H9 (cell line): ENCODE measurements at regions not wholly inside any gene's neighbourhood (a gene's known extent, or its start where the extent isn't known, plus 50 kb on each side); places are given as distances from the start of the nearest gene placed in this dataset.

Source experiments
- DNase-seq: peaks from one replicate; pipeline ENCODE4 v3.0.0-alpha.2; 2017
- H2AFZ ChIP-seq: one replicate; pipeline ENCODE4 v1.6.1; 2013; ENCODE audit warnings: mild to moderate bottlenecking, low read length, control low read depth, moderate library complexity
- H2AK5ac ChIP-seq: 2 replicates; pipeline ENCODE4 v1.6.1; 2013; ENCODE audit warnings: low read length, control low read depth, mixed read lengths; ENCODE audit not compliant: insufficient read length
- H2BK120ac ChIP-seq: one replicate; pipeline ENCODE4 v1.6.1; 2013; ENCODE audit warnings: low read depth, mild to moderate bottlenecking, low read length, control low read depth, inconsistent platforms; ENCODE audit not compliant: poor library complexity, severe bottlenecking
- H2BK12ac ChIP-seq: 2 replicates; pipeline ENCODE4 v1.6.1; 2013; ENCODE audit warnings: low read length, control low read depth, mixed read lengths, low read depth; ENCODE audit not compliant: insufficient read length
- H2BK15ac ChIP-seq: 2 replicates; pipeline ENCODE4 v1.6.1; 2013; ENCODE audit warnings: low read depth, low read length, control low read depth
- H2BK20ac ChIP-seq: one replicate; pipeline ENCODE4 v1.6.1; 2013; ENCODE audit warnings: low read depth, mild to moderate bottlenecking, low read length, control low read depth, inconsistent platforms; ENCODE audit not compliant: poor library complexity, severe bottlenecking
- H2BK5ac ChIP-seq: 2 replicates; pipeline ENCODE4 v1.6.1; 2013; ENCODE audit warnings: low read length, control low read depth, mixed read lengths; ENCODE audit not compliant: insufficient read length
- H3K14ac ChIP-seq: 2 replicates; pipeline ENCODE4 v1.6.1; 2013; ENCODE audit warnings: low read length, control low read depth; ENCODE audit not compliant: insufficient read depth
- H3K18ac ChIP-seq: 2 replicates; pipeline ENCODE4 v1.6.1; 2013; ENCODE audit warnings: low read depth, mild to moderate bottlenecking, mixed read lengths, low read length, control low read depth; ENCODE audit not compliant: insufficient read length
- H3K23ac ChIP-seq: 2 replicates; pipeline ENCODE4 v1.6.1; 2013; ENCODE audit warnings: low read length, control low read depth, mixed read lengths, low read depth; ENCODE audit not compliant: insufficient read length
- H3K23me2 ChIP-seq: 2 replicates; pipeline ENCODE4 v1.6.1; 2013; ENCODE audit warnings: low read depth, mild to moderate bottlenecking, mixed read lengths, low read length, control low read depth; ENCODE audit not compliant: insufficient read length, poor library complexity, severe bottlenecking
- H3K27ac ChIP-seq: 2 replicates; pipeline ENCODE4 v1.5.1; 2013; ENCODE audit warnings: low read length, control low read depth, mixed read lengths, low read depth; ENCODE audit not compliant: insufficient read length
- H3K27me3 ChIP-seq: 2 replicates; pipeline ENCODE4 v1.6.1; 2013; ENCODE audit warnings: low read length, control low read depth, inconsistent platforms; ENCODE audit not compliant: insufficient read depth
- H3K4ac ChIP-seq: 2 replicates; pipeline ENCODE4 v1.6.1; 2013; ENCODE audit warnings: low read depth, mild to moderate bottlenecking, control low read depth, inconsistent platforms, low read length, moderate library complexity
- H3K4me1 ChIP-seq: 2 replicates; pipeline ENCODE4 v1.6.1; 2013; ENCODE audit warnings: low read length, control low read depth, inconsistent platforms; ENCODE audit not compliant: insufficient read depth
- H3K4me2 ChIP-seq: 2 replicates; pipeline ENCODE4 v1.6.1; 2013; ENCODE audit warnings: low read length, control low read depth, mixed read lengths; ENCODE audit not compliant: insufficient read length, insufficient read depth
- H3K56ac ChIP-seq: 2 replicates; pipeline ENCODE4 v1.6.1; 2013; ENCODE audit warnings: low read depth, mild to moderate bottlenecking, mixed read lengths, low read length, control low read depth; ENCODE audit not compliant: insufficient read length
- H3K79me1 ChIP-seq: 2 replicates; pipeline ENCODE4 v1.6.1; 2013; ENCODE audit warnings: low read depth, mild to moderate bottlenecking, moderate library complexity, low read length, control low read depth, inconsistent platforms; ENCODE audit not compliant: insufficient read depth, poor library complexity, severe bottlenecking
- H3K79me2 ChIP-seq: 2 replicates; pipeline ENCODE4 v1.6.1; 2013; ENCODE audit warnings: low read length, control low read depth, inconsistent platforms; ENCODE audit not compliant: insufficient read depth
- H3K9ac ChIP-seq: 2 replicates; pipeline ENCODE4 v1.6.1; 2013; ENCODE audit warnings: low read length, control low read depth, mixed read lengths; ENCODE audit not compliant: insufficient read length; ENCODE audit errors: extremely low read depth
- H3K9me3 ChIP-seq: one replicate; pipeline ENCODE4 v1.6.1; 2013; ENCODE audit warnings: low read depth, low read length, inconsistent platforms; ENCODE audit not compliant: control insufficient read depth
- H3T11ph ChIP-seq: one replicate; pipeline ENCODE4 v1.6.1; 2013; ENCODE audit warnings: mild to moderate bottlenecking, low read length, control low read depth, inconsistent platforms
- H4K20me1 ChIP-seq: one replicate; pipeline ENCODE4 v1.6.1; 2013; ENCODE audit not compliant: control insufficient read depth, insufficient read length, insufficient read depth
- H4K5ac ChIP-seq: 2 replicates; pipeline ENCODE4 v1.6.1; 2013; ENCODE audit warnings: low read depth, mild to moderate bottlenecking, mixed read lengths, low read length, control low read depth; ENCODE audit not compliant: insufficient read length
- H4K8ac ChIP-seq: replicated peaks from 2 replicates; pipeline ENCODE4 v1.6.1; 2013; ENCODE audit warnings: low read length, control low read depth, mixed read lengths, low read depth; ENCODE audit not compliant: insufficient read length
- H4K91ac ChIP-seq: 2 replicates; pipeline ENCODE4 v1.6.1; 2013; ENCODE audit warnings: low read depth, mild to moderate bottlenecking, moderate library complexity, mixed read lengths, low read length, control low read depth; ENCODE audit not compliant: insufficient read length
- H3K27ac Mint-ChIP-seq, 3 experiments: 2 replicates in 2 of 3; 3 replicates in 1 of 3; pipeline ENCODE4 v1.8.0; 2020 to 2021; ENCODE audit warnings: mixed read lengths in 3 of 3, mild to moderate bottlenecking in 1 of 3, moderate library complexity in 1 of 3
- H3K27me3 Mint-ChIP-seq: 2 replicates; pipeline ENCODE4 v1.8.0; 2021; ENCODE audit warnings: low read depth, mild to moderate bottlenecking, moderate library complexity, mixed read lengths
- H3K36me3 Mint-ChIP-seq, 3 experiments: 2 replicates in 2 of 3; 3 replicates in 1 of 3; pipeline ENCODE4 v1.8.0; 2020 to 2021; ENCODE audit warnings: low read depth in 3 of 3, mixed read lengths in 3 of 3; ENCODE audit not compliant: insufficient read depth in 1 of 3
- H3K4me1 Mint-ChIP-seq, 2 experiments: 2 replicates each; pipeline ENCODE4 v1.8.0; 2020; ENCODE audit warnings: mixed read lengths in 2 of 2
- H3K4me3 Mint-ChIP-seq, 2 experiments: 2 replicates in 1 of 2; 3 replicates in 1 of 2; pipeline ENCODE4 v1.8.0; 2020 to 2021; ENCODE audit warnings: mild to moderate bottlenecking in 2 of 2, mixed read lengths in 2 of 2, moderate library complexity in 1 of 2
- H3K9me3 Mint-ChIP-seq, 2 experiments: 2 replicates in 1 of 2; 3 replicates in 1 of 2; pipeline ENCODE4 v1.8.0; 2020; ENCODE audit warnings: mild to moderate bottlenecking in 2 of 2, mixed read lengths in 2 of 2, moderate library complexity in 1 of 2
- WGBS: extraction: QIAGEN DNeasy Blood & Tissue Kit; methylation state at CpG from one replicate; pipeline ENCODE4 v1.1.7; 2013; ENCODE audit warnings: missing lambda C conversion rate, low lambda C conversion rate, mixed read lengths; ENCODE audit not compliant: insufficient read length; ENCODE audit errors: extremely low coverage; 5-methylcytosine and 5-hydroxymethylcytosine counted together
- TF ChIP-seq, protein P1 (sequence below): fragments of 200-600 bp; sonication (generic); conservative IDR thresholded peaks from 3 replicates; pipeline ENCODE4 v1.8.0; 2021; ENCODE audit warnings: antibody characterized with exemption, mild to moderate bottlenecking

DNA sequence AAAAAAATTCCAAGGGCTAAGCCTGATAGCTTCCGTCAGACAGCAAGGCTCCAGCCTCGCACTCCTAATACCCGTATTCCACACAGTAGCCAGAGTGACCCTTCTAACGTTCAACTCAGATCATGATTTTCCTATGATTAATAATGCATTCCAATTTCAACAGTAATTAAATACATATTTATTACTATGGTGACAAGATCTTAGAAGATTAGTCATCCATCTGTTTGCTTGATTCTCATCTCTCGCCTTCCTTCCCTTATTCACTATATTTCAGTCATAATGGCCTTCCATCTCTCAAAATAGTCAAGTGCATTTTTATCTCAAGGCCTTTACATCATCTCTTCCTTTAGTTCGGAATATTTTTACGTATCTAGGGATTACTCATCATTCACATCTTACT, 621.2 kb upstream of the SPRY2 start:
- no peak overlapping the region for H4K91ac ChIP-seq
- TF ChIP-seq, protein P1, sequence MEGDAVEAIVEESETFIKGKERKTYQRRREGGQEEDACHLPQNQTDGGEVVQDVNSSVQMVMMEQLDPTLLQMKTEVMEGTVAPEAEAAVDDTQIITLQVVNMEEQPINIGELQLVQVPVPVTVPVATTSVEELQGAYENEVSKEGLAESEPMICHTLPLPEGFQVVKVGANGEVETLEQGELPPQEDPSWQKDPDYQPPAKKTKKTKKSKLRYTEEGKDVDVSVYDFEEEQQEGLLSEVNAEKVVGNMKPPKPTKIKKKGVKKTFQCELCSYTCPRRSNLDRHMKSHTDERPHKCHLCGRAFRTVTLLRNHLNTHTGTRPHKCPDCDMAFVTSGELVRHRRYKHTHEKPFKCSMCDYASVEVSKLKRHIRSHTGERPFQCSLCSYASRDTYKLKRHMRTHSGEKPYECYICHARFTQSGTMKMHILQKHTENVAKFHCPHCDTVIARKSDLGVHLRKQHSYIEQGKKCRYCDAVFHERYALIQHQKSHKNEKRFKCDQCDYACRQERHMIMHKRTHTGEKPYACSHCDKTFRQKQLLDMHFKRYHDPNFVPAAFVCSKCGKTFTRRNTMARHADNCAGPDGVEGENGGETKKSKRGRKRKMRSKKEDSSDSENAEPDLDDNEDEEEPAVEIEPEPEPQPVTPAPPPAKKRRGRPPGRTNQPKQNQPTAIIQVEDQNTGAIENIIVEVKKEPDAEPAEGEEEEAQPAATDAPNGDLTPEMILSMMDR, result no peak
- H3K18ac ChIP-seq, result no peak overlapping the region
- no peaks in the 10 kb centered on the region for H3K79me1 ChIP-seq
- no peak overlapping the region for H3K56ac ChIP-seq
- no peak overlapping the region for H2AFZ ChIP-seq
- no peaks in the 10 kb centered on the region for H4K20me1 ChIP-seq
- no peaks in the 10 kb centered on the region for H3K9me3 ChIP-seq
- no peaks in the 10 kb centered on the region for H3K27me3 Mint-ChIP-seq
- H2BK12ac ChIP-seq, result no peak overlapping the region
- H3K27ac Mint-ChIP-seq, result no peak overlapping the region
- H2AK5ac ChIP-seq, result no peak overlapping the region
- H2BK5ac ChIP-seq, result no peak overlapping the region
- H3K27ac ChIP-seq, result no peak overlapping the region
- WGBS, result no CpG with 5 or more reads among the region's 7 CpGs
- no peak overlapping the region for H3K4ac ChIP-seq
- H2BK15ac ChIP-seq, result no peak overlapping the region
- H3K79me2 ChIP-seq, result no peaks in the 10 kb centered on the region
- peaks cover 10 to 14% of the 10 kb centered on the region in 2 experiments for H3K4me1 Mint-ChIP-seq
- no peak overlapping the region for H3K9ac ChIP-seq
- H3K4me3 Mint-ChIP-seq, result no peak overlapping the region
- H3K9me3 Mint-ChIP-seq, result peaks cover 0 to 3% of the 10 kb centered on the region in 2 experiments; a peak in 2 of 5 replicates
- no peak overlapping the region for H3K4me2 ChIP-seq
- H4K8ac ChIP-seq, result no peak overlapping the region
- H3T11ph ChIP-seq, result no peak overlapping the region
- H4K5ac ChIP-seq, result no peak overlapping the region
- no peaks in the 10 kb centered on the region for H3K23me2 ChIP-seq
- no peak overlapping the region for H2BK120ac ChIP-seq
- no peak for DNase-seq
- H2BK20ac ChIP-seq, result no peak overlapping the region
- no peak overlapping the region for H3K23ac ChIP-seq
- no peaks in the 10 kb centered on the region for H3K4me1 ChIP-seq
- H3K14ac ChIP-seq, result no peak overlapping the region
- peaks cover 0 to 2% (median 0%) of the 10 kb centered on the region in 3 experiments; a peak in 1 of 7 replicates for H3K36me3 Mint-ChIP-seq
- no peaks in the 10 kb centered on the region for H3K27me3 ChIP-seq
